ENCODE measurements at regions not wholly inside any gene's neighbourhood (a gene's known extent, or its start where the extent isn't known, plus 50 kb on each side); places are given as distances from the start of the nearest gene placed in this dataset.

- 21 to 24% methylated on average over 1 of the region's 1 CpG for WGBS, 2 experiments (ENCODE audit: low coverage in 1 of 2, low lambda C conversion rate in 2 of 2, missing lambda C conversion rate in 2 of 2)
- no peak overlapping the region for H3K4me3 ChIP-seq
Measured at GRCh38 chr4:155616117-155616516, 50.5 kb upstream of the GUCY1A1 start.

DNA sequence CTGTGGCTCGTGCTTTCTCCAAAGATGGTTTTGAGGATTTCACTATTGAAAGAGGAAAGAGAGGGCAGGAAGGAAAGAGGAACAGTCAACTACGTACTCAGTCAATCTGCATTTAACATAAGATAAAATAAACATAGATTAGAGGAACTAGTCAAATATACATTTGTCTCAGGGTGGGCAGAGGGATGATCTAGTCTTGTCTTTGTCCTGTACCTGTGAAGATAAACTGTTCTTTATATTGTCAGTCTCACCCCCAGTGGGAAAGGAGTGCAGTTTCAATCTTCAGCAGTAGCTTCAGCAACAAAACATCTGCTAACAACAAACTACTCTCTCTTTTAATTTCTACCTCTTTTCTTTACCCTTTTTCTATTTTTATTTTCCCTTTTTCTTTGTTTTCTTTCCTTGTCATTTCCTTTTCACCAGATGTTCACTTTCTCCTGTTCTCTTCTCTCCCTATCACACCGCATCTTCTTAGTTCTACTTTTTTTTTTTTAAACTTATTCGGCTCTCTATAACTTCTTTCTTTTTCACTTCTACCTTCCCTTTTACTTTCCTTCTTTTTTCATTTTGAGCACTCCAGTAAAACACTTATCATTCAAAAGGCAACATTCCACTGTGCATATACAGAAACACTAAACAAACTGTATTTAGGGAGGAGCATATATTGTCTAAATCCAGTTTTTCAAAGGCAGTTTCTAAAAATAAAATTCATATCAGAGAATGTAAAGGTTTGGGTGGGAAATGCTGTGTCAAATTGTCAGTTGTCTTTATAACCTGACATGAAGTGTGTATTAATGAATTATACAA lies 51.4 kb upstream of the GUCY1A1 start:
- H3K4me1 ChIP-seq (ENCODE audit: insufficient read depth) = no peaks in the 10 kb centered on the region
- no peak overlapping the region for H2AFZ ChIP-seq
- TF ChIP-seq EZH2phosphoT487 (IDR thresholded peaks at IDR 0.05; ENCODE audit: insufficient read depth, low read depth) (no peak), EZH2 (IDR thresholded peaks at IDR 0.05; ENCODE audit: insufficient read depth, poor library complexity, severe bottlenecking) (no peak)
- H3K9me3 ChIP-seq (ENCODE audit: low read depth) = no peaks in the 10 kb centered on the region
- DNase-seq = no peak
- no peak overlapping the region for H3K4me2 ChIP-seq (ENCODE audit: unreplicated experiment)
- no peaks in the 10 kb centered on the region for H3K79me2 ChIP-seq (ENCODE audit: insufficient read depth)
- H3K27ac ChIP-seq = no peak overlapping the region
- H4K20me1 ChIP-seq (ENCODE audit: insufficient read depth) = no peaks in the 10 kb centered on the region
- WGBS, 2 experiments (ENCODE audit: low coverage in 1 of 2, low lambda C conversion rate in 2 of 2, missing lambda C conversion rate in 2 of 2) = 62 to 70% methylated on average over 4 of the region's 4 CpGs
- H3K4me3 ChIP-seq = no peak overlapping the region
- no peaks in the 10 kb centered on the region; the same call in 1 of the 2 replicates for H3F3A ChIP-seq (ENCODE audit: insufficient read depth)
- H3K9ac ChIP-seq = no peak overlapping the region
- no peaks in the 10 kb centered on the region for H3K9me2 ChIP-seq (ENCODE audit: insufficient read depth)
- H3K27me3 ChIP-seq (replicated peaks; ENCODE audit: insufficient read depth) = no peaks in the 10 kb centered on the region
- in situ Hi-C loops (cut with MboI) = no loop called here
- no peaks in the 10 kb centered on the region for H3K36me3 ChIP-seq (ENCODE audit: low read depth)

More at GRCh38 chr4:155616117-155616516, 50.5 kb upstream of the GUCY1A1 start:
- TF ChIP-seq EZH2 (IDR thresholded peaks at IDR 0.05; ENCODE audit: insufficient read depth, poor library complexity, severe bottlenecking) (no peak), EZH2phosphoT487 (IDR thresholded peaks at IDR 0.05; ENCODE audit: insufficient read depth, low read depth) (no peak)
- no peaks in the 10 kb centered on the region for H3K9me2 ChIP-seq (ENCODE audit: insufficient read depth)
- H3K36me3 ChIP-seq (ENCODE audit: low read depth) = no peaks in the 10 kb centered on the region
- H3K27me3 ChIP-seq (replicated peaks; ENCODE audit: insufficient read depth) = no peaks in the 10 kb centered on the region
- H3K27ac ChIP-seq = no peak overlapping the region
- H2AFZ ChIP-seq = no peak overlapping the region
- H3K9ac ChIP-seq = no peak overlapping the region
- no peaks in the 10 kb centered on the region for H3K79me2 ChIP-seq (ENCODE audit: insufficient read depth)
- no peaks in the 10 kb centered on the region for H3K4me1 ChIP-seq (ENCODE audit: insufficient read depth)
- DNase-seq = no peak
- H3F3A ChIP-seq (ENCODE audit: insufficient read depth) = no peaks in the 10 kb centered on the region; the same call in 1 of the 2 replicates
- in situ Hi-C loops (cut with MboI) = no loop called here
- no peaks in the 10 kb centered on the region for H4K20me1 ChIP-seq (ENCODE audit: insufficient read depth)
- no peaks in the 10 kb centered on the region for H3K9me3 ChIP-seq (ENCODE audit: low read depth)
- no peak overlapping the region for H3K4me2 ChIP-seq (ENCODE audit: unreplicated experiment)

- no peaks in the 10 kb centered on the region for H3K4me1 ChIP-seq (ENCODE audit: insufficient read depth)
- no peak for TF ChIP-seq EZH2phosphoT487 (IDR thresholded peaks at IDR 0.05; ENCODE audit: insufficient read depth, low read depth)
- TF ChIP-seq EZH2 (IDR thresholded peaks at IDR 0.05; ENCODE audit: insufficient read depth, poor library complexity, severe bottlenecking) = no peak
- no peaks in the 10 kb centered on the region for H3K36me3 ChIP-seq (ENCODE audit: low read depth)
- no peak overlapping the region for H2AFZ ChIP-seq
- no peaks in the 10 kb centered on the region for H4K20me1 ChIP-seq (ENCODE audit: insufficient read depth)
- H3K9me3 ChIP-seq (ENCODE audit: low read depth) = no peaks in the 10 kb centered on the region
- H3K9ac ChIP-seq = no peak overlapping the region
- H3K4me2 ChIP-seq (ENCODE audit: unreplicated experiment) = no peak overlapping the region
- no peaks in the 10 kb centered on the region for H3K9me2 ChIP-seq (ENCODE audit: insufficient read depth)
- H3F3A ChIP-seq (ENCODE audit: insufficient read depth) = no peaks in the 10 kb centered on the region; the same call in 1 of the 2 replicates
- peak; percentile 44 for DNase-seq
- no peak overlapping the region for H3K27ac ChIP-seq
- no peaks in the 10 kb centered on the region for H3K27me3 ChIP-seq (replicated peaks; ENCODE audit: insufficient read depth)
- 50 to 62% methylated on average over 1 of the region's 1 CpG for WGBS, 2 experiments (ENCODE audit: low coverage in 1 of 2, low lambda C conversion rate in 2 of 2, missing lambda C conversion rate in 2 of 2)
- no peaks in the 10 kb centered on the region for H3K79me2 ChIP-seq (ENCODE audit: insufficient read depth)
- in situ Hi-C loops (cut with MboI) = no loop called here
- no peak overlapping the region for H3K4me3 ChIP-seq
Measured at GRCh38 chr4:155614111-155614762, 52.4 kb upstream of the GUCY1A1 start.

GRCh38 chr4:155612074-155612473 lies 54.6 kb upstream of the GUCY1A1 start:
- Histone ChIP-seq H3K4me1 (ENCODE audit: insufficient read depth) (no peaks in the 10 kb centered on the region), H3K27ac (no peak overlapping the region), H3K9me2 (ENCODE audit: insufficient read depth) (no peaks in the 10 kb centered on the region), H3K9ac (no peak overlapping the region), H3K9me3 (ENCODE audit: low read depth) (no peaks in the 10 kb centered on the region), H4K20me1 (ENCODE audit: insufficient read depth) (no peaks in the 10 kb centered on the region), H3K4me3 (no peak overlapping the region), H2AFZ (no peak overlapping the region), H3F3A (ENCODE audit: insufficient read depth) (no peaks in the 10 kb centered on the region; the same call in 1 of the 2 replicates), H3K79me2 (ENCODE audit: insufficient read depth) (no peaks in the 10 kb centered on the region), H3K4me2 (ENCODE audit: unreplicated experiment) (no peak overlapping the region), H3K36me3 (ENCODE audit: low read depth) (no peaks in the 10 kb centered on the region), H3K27me3 (replicated peaks; ENCODE audit: insufficient read depth) (no peaks in the 10 kb centered on the region)
- 75 to 76% methylated on average over 2 of the region's 2 CpGs for WGBS, 2 experiments (ENCODE audit: low coverage in 1 of 2, low lambda C conversion rate in 2 of 2, missing lambda C conversion rate in 2 of 2)
- no peak for TF ChIP-seq EZH2 (IDR thresholded peaks at IDR 0.05; ENCODE audit: insufficient read depth, poor library complexity, severe bottlenecking)
- no peak for TF ChIP-seq EZH2phosphoT487 (IDR thresholded peaks at IDR 0.05; ENCODE audit: insufficient read depth, low read depth)
- no peak for DNase-seq
- in situ Hi-C loops (cut with MboI) = no loop called here

Data from GM23248 (cell line).